Right atrium auricular region (tissue), 2 donors: ENCODE measurements at regions not wholly inside any gene's neighbourhood (a gene's known extent, or its start where the extent isn't known, plus 50 kb on each side); places are given as distances from the start of the nearest gene placed in this dataset.
A peak's percentile ranks its signal among the peaks of the same experiment; 100 is the strongest.

Experiments
- DNase-seq: peaks from one replicate; pipeline ENCODE4 v3.0.0-alpha.2; 2019; ENCODE audit warnings: low spot score
- H3K27ac ChIP-seq, 2 donors: fragments of 200-600 bp; sonication (generic); 1 replicate in 1 of 2; 2 replicates in 1 of 2; pipeline ENCODE4 v1.5.1; 2016 to 2019
- H3K27me3 ChIP-seq, 2 donors: fragments of 200-600 bp; sonication (generic); one replicate each; pipeline versions ENCODE4 v1.5.1 to v1.6.0; 2017 to 2019
- H3K36me3 ChIP-seq: fragments of 200-600 bp; sonication (generic); one replicate; pipeline ENCODE4 v1.5.1; 2016
- H3K4me1 ChIP-seq, 2 donors: fragments of 200-600 bp; sonication (generic); one replicate each; pipeline versions ENCODE4 v1.5.1 to v1.6.0; 2017 to 2019
- H3K4me3 ChIP-seq, 2 donors: fragments of 200-600 bp; sonication (generic); 1 replicate in 1 of 2; 2 replicates in 1 of 2; pipeline ENCODE4 v1.5.1; 2017 to 2019; ENCODE audit warnings: mild to moderate bottlenecking in 1 of 2, moderate library complexity in 1 of 2
- H3K9me3 ChIP-seq, 2 donors: fragments of 200-600 bp; sonication (generic); one replicate each; pipeline ENCODE4 v1.5.1; 2019
- TF ChIP-seq, protein P1 (sequence below), 2 donors: fragments of 200-600 bp; sonication (generic); IDR thresholded peaks; one replicate each; pipeline ENCODE4 v1.5.1; 2019; ENCODE audit warnings: antibody characterized with exemption in 2 of 2

DNA sequence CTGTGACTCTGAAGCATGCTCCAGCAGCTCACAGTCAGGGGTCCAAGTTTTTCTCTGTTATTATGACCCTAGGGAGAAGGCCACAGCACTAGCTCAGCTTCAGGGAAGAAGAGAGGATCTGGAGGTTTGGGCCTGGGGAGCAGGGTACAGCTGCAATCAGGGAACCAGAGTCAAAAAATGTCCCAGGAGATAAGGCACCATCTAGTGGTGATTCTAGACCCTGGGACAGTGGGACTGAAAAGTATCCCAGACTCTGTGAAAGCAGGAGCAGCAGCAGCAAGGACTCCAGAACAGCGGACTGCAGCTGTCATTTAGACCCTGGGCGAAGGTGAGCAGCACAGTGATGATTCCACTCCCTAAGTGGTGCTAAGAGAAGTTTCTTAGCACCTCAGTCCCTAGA lies 278.4 kb upstream of the DDX18 start:
- DNase-seq: no peak
- Histone ChIP-seq H3K36me3 (no peaks in the 10 kb centered on the region), H3K9me3 (no peaks in the 10 kb centered on the region), H3K27ac (no peak overlapping the region), H3K4me3 (no peak overlapping the region), H3K4me1 (no peaks in the 10 kb centered on the region), H3K27me3 (no peaks in the 10 kb centered on the region)
- TF ChIP-seq, protein P1, sequence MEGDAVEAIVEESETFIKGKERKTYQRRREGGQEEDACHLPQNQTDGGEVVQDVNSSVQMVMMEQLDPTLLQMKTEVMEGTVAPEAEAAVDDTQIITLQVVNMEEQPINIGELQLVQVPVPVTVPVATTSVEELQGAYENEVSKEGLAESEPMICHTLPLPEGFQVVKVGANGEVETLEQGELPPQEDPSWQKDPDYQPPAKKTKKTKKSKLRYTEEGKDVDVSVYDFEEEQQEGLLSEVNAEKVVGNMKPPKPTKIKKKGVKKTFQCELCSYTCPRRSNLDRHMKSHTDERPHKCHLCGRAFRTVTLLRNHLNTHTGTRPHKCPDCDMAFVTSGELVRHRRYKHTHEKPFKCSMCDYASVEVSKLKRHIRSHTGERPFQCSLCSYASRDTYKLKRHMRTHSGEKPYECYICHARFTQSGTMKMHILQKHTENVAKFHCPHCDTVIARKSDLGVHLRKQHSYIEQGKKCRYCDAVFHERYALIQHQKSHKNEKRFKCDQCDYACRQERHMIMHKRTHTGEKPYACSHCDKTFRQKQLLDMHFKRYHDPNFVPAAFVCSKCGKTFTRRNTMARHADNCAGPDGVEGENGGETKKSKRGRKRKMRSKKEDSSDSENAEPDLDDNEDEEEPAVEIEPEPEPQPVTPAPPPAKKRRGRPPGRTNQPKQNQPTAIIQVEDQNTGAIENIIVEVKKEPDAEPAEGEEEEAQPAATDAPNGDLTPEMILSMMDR (IDR thresholded peaks at IDR 0.05): peak in 1 of 2 donors; percentile 48

DNA sequence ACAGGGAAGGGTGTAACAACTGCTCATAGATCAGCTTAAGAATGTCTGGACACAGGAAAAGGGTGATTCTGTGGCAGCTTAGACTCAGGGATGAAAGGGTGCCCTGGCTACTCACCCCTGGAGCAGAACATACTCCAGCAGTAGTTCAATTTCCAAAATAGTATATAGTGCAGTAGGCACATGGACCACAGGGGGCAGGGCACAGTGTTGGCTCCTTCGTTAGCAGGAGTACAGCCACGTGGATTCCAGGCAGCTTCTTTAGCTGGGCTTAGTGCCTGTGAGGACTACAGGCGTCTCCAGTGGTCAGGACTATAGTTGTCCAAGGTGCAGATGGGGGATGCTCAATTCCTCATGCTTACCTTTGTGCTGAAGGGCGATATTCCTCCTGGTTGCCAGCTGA lies 277.5 kb upstream of the DDX18 start:
- Histone ChIP-seq H3K9me3 (no peaks in the 10 kb centered on the region), H3K36me3 (no peaks in the 10 kb centered on the region), H3K4me3 (no peak overlapping the region), H3K4me1 (no peaks in the 10 kb centered on the region), H3K27me3 (no peaks in the 10 kb centered on the region), H3K27ac (no peak overlapping the region)
- TF ChIP-seq, protein P1 (IDR thresholded peaks at IDR 0.05): no peak
- no peak for DNase-seq

DNA sequence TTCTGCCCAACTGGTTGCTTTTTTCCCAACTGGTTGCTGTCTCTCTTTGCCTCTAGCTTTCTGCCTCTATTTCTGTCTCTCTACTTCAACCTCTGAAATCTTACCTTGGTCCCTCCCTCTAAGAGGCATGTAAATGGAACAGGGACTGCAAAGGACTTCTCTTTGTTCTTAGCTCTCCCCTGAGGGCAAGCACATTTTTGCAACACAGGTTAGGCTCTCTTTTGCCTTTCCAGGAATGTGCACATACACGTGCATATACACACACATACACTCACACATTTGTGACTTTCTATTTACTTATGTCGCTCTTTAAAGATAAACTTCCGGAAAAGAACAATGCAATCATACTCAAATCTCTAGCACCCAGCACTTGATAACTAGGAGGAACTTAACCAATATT lies 262.6 kb upstream of the DDX18 start:
- H3K4me1 ChIP-seq: no peaks in the 10 kb centered on the region
- H3K4me3 ChIP-seq: no peak overlapping the region
- H3K27ac ChIP-seq: no peak overlapping the region
- no peaks in the 10 kb centered on the region for H3K9me3 ChIP-seq
- no peaks in the 10 kb centered on the region for H3K27me3 ChIP-seq
- TF ChIP-seq, protein P1 (IDR thresholded peaks at IDR 0.05): no peak
- no peak for DNase-seq
- H3K36me3 ChIP-seq: no peaks in the 10 kb centered on the region

DNA sequence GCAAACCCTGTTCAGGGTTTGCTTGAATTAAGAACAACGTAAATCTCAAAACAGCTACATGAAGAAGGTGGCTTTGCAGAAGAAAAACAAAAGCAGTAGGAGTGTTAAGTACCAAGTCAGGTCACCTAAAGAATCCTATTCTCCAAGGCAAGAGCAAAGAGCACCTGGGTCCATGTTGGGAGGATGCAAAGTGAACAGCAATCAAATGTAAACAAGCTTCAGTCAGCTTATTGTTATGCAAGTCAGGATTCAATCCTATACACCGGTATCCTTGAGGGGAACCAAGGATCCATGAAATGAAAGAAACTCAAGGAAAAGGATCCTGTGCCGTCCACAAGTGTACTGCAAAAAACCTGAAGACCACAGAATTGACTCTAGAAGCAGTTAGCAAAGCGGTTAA lies 261.0 kb upstream of the DDX18 start:
- TF ChIP-seq, protein P1 (IDR thresholded peaks at IDR 0.05): no peak
- H3K27me3 ChIP-seq: no peaks in the 10 kb centered on the region
- H3K27ac ChIP-seq: no peak overlapping the region
- no peak for DNase-seq
- no peaks in the 10 kb centered on the region for H3K9me3 ChIP-seq
- H3K4me1 ChIP-seq: no peaks in the 10 kb centered on the region
- no peak overlapping the region for H3K4me3 ChIP-seq
- H3K36me3 ChIP-seq: no peaks in the 10 kb centered on the region

DNA sequence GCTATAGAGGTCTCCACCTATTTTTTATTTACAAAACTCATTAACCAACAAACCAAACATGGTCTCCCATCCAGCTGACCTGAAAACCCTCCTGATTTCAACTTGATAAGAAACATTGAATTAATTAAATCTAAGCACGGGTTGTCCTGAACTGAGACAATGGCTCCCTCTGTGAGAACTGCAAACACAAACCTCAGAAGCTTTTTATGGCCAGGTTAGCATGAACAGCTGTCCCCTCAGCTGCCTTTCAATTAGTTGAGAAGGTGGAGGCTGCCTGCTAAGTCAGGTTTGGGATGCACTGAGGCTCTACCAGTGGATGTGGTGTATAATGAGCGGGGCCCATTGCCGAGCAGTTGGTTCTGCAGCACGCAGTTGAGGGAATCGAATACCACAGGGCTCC lies 258.5 kb upstream of the DDX18 start:
- DNase-seq: no peak
- Histone ChIP-seq H3K27ac (no peak overlapping the region), H3K36me3 (no peaks in the 10 kb centered on the region), H3K9me3 (no peaks in the 10 kb centered on the region), H3K4me3 (no peak overlapping the region), H3K27me3 (no peaks in the 10 kb centered on the region), H3K4me1 (no peaks in the 10 kb centered on the region)
- TF ChIP-seq, protein P1 (IDR thresholded peaks at IDR 0.05): no peak

DNA sequence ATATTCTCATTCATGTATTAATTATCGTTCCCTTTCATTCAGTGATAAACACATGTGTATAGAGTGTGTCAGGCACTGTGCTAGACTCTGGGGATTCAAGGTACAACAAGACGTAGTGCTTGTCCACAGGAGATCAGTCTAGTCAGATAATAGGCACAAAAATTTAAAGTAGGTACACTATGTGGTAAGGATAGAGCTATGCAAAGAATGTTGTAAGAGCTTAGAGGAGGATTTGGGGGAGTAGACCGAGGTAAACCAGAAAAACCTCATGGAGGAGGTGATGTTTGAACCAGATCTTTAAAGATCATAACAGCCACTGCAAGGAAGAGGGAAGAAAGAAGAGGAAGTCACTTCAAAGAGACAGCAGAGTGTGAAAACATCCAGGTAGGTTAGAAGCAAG lies 256.9 kb upstream of the DDX18 start:
- TF ChIP-seq, protein P1 (IDR thresholded peaks at IDR 0.05): no peak
- DNase-seq: no peak
- no peak overlapping the region for H3K4me3 ChIP-seq
- no peaks in the 10 kb centered on the region for H3K9me3 ChIP-seq
- no peaks in the 10 kb centered on the region for H3K36me3 ChIP-seq
- H3K4me1 ChIP-seq: no peaks in the 10 kb centered on the region
- H3K27ac ChIP-seq: no peak overlapping the region
- H3K27me3 ChIP-seq: no peaks in the 10 kb centered on the region
